Left ventricle myocardium superior (tissue), 1 donor: ENCODE measurements at regions not wholly inside any gene's neighbourhood (a gene's known extent, or its start where the extent isn't known, plus 50 kb on each side); places are given as distances from the start of the nearest gene placed in this dataset.

Source experiments
- ATAC-seq: fragments of 200-7000 bp; cut with Tn5 transposase; one replicate; pipeline ENCODE4 v1.9.1; 2020; ENCODE audit warnings: mild to moderate bottlenecking, moderate library complexity
- DNase-seq: peaks from one replicate; pipeline ENCODE4 v3.0.0-alpha.2; 2020
- intact Hi-C: fragments of 100-400 bp; cut with micrococcal nuclease; formaldehyde crosslinking; loops from one replicate; pipeline ENCODE4 v1.11.0; 2022
- donor health status: DM: no; HTN: yes; CAD: no; lungs with severe emphysema.

GRCh38 chr1:199751962-199752687, 275.4 kb upstream of the NR5A2 start:
- DNase-seq = no peak
- ATAC-seq = no peak
- intact Hi-C loops = no loop called here

- ATAC-seq (no peak), DNase-seq (no peak)
- intact Hi-C loops = no loop called here
Observed at GRCh38 chr1:199752688-199753027, 274.9 kb upstream of the NR5A2 start.

GRCh38 chr1:199753513-199753912, 274.0 kb upstream of the NR5A2 start:
- no peak for DNase-seq
- intact Hi-C loops = no loop called here
- no peak for ATAC-seq

- intact Hi-C loops = no loop called here
- ATAC-seq (no peak), DNase-seq (no peak)
Observed at GRCh38 chr1:199756066-199756465, 271.4 kb upstream of the NR5A2 start.

- no peak for ATAC-seq
- intact Hi-C loops = no loop called here
- no peak for DNase-seq
Observed at GRCh38 chr1:199758626-199759255, 268.8 kb upstream of the NR5A2 start.

- intact Hi-C loops = no loop called here
- ATAC-seq = no peak
Observed at GRCh38 chr1:199759268-199759730, 268.2 kb upstream of the NR5A2 start.

GRCh38 chr1:199762572-199762971, 264.9 kb upstream of the NR5A2 start:
- intact Hi-C loops = no loop called here
- ATAC-seq = no peak

More at GRCh38 chr1:199759268-199759730, 268.2 kb upstream of the NR5A2 start:
- no peak for DNase-seq

GRCh38 chr1:199766218-199766792, 261.2 kb upstream of the NR5A2 start:
- intact Hi-C loops = no loop called here
- no peak for ATAC-seq
- no peak for DNase-seq

More at GRCh38 chr1:199762572-199762971, 264.9 kb upstream of the NR5A2 start:
- DNase-seq = no peak

GRCh38 chr1:199767700-199768099, 259.8 kb upstream of the NR5A2 start:
- no peak for DNase-seq
- ATAC-seq = no peak
- intact Hi-C loops = no loop called here

GRCh38 chr1:199774433-199775089, 252.9 kb upstream of the NR5A2 start:
- ATAC-seq (no peak), DNase-seq (no peak)
- intact Hi-C loops = no loop called here

GRCh38 chr1:199776768-199777497, 250.6 kb upstream of the NR5A2 start:
- ATAC-seq (no peak), DNase-seq (no peak)
- intact Hi-C loops = no loop called here

GRCh38 chr1:199778324-199778955, 249.1 kb upstream of the NR5A2 start:
- ATAC-seq = no peak

GRCh38 chr1:199780091-199780490, 247.4 kb upstream of the NR5A2 start:
- intact Hi-C loops = no loop called here
- ATAC-seq = no peak
- no peak for DNase-seq

More at GRCh38 chr1:199778324-199778955, 249.1 kb upstream of the NR5A2 start:
- no peak for DNase-seq
- intact Hi-C loops = no loop called here

- no peak for ATAC-seq
- no peak for DNase-seq
- intact Hi-C loops = no loop called here
Observed at GRCh38 chr1:199780948-199781670, 246.4 kb upstream of the NR5A2 start.

GRCh38 chr1:199784138-199784895, 243.2 kb upstream of the NR5A2 start:
- DNase-seq = no peak
- intact Hi-C loops = no loop called here
- no peak for ATAC-seq

- DNase-seq (no peak), ATAC-seq (no peak)
- intact Hi-C loops = no loop called here
Observed at GRCh38 chr1:199786695-199787094, 240.8 kb upstream of the NR5A2 start.

GRCh38 chr1:199789141-199789540, 238.4 kb upstream of the NR5A2 start:
- DNase-seq (no peak), ATAC-seq (no peak)
- intact Hi-C loops = no loop called here

GRCh38 chr1:199791495-199791894, 236.0 kb upstream of the NR5A2 start:
- ATAC-seq (no peak), DNase-seq (no peak)
- intact Hi-C loops = no loop called here
